Upper lobe of left lung (tissue), 6 donors: ENCODE measurements at regions not wholly inside any gene's neighbourhood (a gene's known extent, or its start where the extent isn't known, plus 50 kb on each side); places are given as distances from the start of the nearest gene placed in this dataset.

ENCODE experiments used
- ATAC-seq, 2 donors: fragments of 200-7000 bp; cut with Tn5 transposase; one replicate each; pipeline ENCODE4 v1.9.1; 2022; ENCODE audit warnings: mild to moderate bottlenecking in 2 of 2, moderate library complexity in 2 of 2; ENCODE audit not compliant: low FRiP score in 2 of 2
- DNase-seq, 2 donors: peaks; one replicate each; pipeline ENCODE4 v3.0.0-alpha.2; 2019 to 2020
- H3K27ac ChIP-seq, 4 donors: fragments of 200-600 bp; sonication (generic); one replicate each; pipeline ENCODE4 v1.5.1; 2016 to 2019
- H3K27me3 ChIP-seq, 4 donors: fragments of 200-600 bp; sonication (generic); one replicate each; pipeline ENCODE4 v1.5.1; 2017 to 2019
- H3K36me3 ChIP-seq, 4 donors: fragments of 200-600 bp; sonication (generic); one replicate each; pipeline ENCODE4 v1.5.1; 2016 to 2019
- H3K4me1 ChIP-seq, 4 donors: fragments of 200-600 bp; sonication (generic); one replicate each; pipeline ENCODE4 v1.5.1; 2018 to 2019
- H3K4me3 ChIP-seq, 4 donors: fragments of 200-600 bp; sonication (generic); one replicate each; pipeline ENCODE4 v1.5.1; 2017 to 2019; ENCODE audit warnings: mild to moderate bottlenecking in 2 of 4, moderate library complexity in 1 of 4
- H3K9me3 ChIP-seq, 4 donors: fragments of 200-600 bp; sonication (generic); one replicate each; pipeline ENCODE4 v1.5.1; 2018 to 2019
- EP300 ChIP-seq, 4 donors: sonication (generic); formaldehyde crosslinking; IDR thresholded peaks; one replicate each; pipeline ENCODE4 v1.5.1; 2017; ENCODE audit warnings: antibody characterized with exemption in 4 of 4, control low read depth in 2 of 4
- POLR2A ChIP-seq, 4 donors: fragments of 450-650 bp; IDR thresholded peaks; one replicate each; pipeline ENCODE4 v1.5.1; 2016 to 2017; ENCODE audit warnings: antibody characterized with exemption in 4 of 4, mild to moderate bottlenecking in 2 of 4
- POLR2AphosphoS5 ChIP-seq, 2 donors: sonication (generic); formaldehyde crosslinking; IDR thresholded peaks; one replicate each; pipeline ENCODE4 v1.5.1; 2017; ENCODE audit warnings: antibody characterized with exemption in 2 of 2
- WGBS, 2 donors: methylation state at CpG; one replicate each; pipeline ENCODE4 v1.1.5; 2017 to 2018; 5-methylcytosine and 5-hydroxymethylcytosine counted together
- TF ChIP-seq, protein P1 (sequence below), 6 experiments: fragments of 450-650 bp in 4 of 6; fragments of 200-600 bp in 2 of 6; sonication (generic) in 2 of 6; IDR thresholded peaks; one replicate each; pipeline ENCODE4 v1.5.1; 2016 to 2019; ENCODE audit warnings: antibody characterized with exemption in 6 of 6
- donor health status: DM: no; HTN: no; CAD: no; lungs with moderate emphysema.
- donor health status: DM: no; HTN: yes; CAD: no; lungs with severe emphysema.

DNA sequence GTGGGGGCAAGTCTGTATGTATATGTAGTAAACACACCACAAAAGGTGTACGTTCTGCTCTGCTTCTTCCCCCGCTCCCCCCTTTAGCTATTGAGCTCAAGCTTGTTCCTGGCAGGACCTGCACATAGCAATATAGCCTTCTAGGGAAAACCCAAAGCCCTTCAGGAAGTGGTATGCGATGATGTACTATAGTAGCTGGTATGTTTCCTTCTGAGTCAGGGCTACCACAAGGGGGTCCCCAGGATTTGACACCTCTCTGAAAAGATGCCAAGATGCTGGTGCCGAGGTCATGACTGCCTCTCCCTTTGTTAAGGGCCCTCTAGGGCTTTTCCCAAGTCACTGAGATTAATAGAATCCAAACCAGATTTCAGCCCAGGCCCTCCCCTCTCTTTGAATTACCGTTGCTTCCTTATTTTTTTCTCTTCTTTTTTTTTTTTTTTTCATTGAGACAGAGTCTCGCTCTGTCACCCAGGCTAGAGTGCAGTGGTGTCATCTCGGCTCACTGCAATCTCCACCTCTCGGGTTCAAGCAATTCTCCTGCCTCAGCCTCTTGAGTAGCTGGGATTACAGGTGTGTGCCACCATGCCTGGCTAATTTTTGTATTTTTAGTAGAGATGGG is 268.4 kb downstream of the ETS1 start:
- Histone ChIP-seq H3K4me1 (peaks cover 4 to 11% (median 8%) of the 10 kb centered on the region in 4 donors), H3K4me3 (no peak overlapping the region), H3K27me3 (no peaks in the 10 kb centered on the region), H3K36me3 (no peaks in the 10 kb centered on the region), H3K27ac (no peak overlapping the region), H3K9me3 (peaks cover 5 to 10% (median 8%) of the 10 kb centered on the region in 4 donors)
- ATAC-seq (no peak), DNase-seq (no peak)
- WGBS, 2 donors: 60 to 73% methylated on average over 8 of the region's 8 CpGs
- TF ChIP-seq POLR2A (IDR thresholded peaks at IDR 0.05) (no peak), EP300 (IDR thresholded peaks at IDR 0.05) (peak in 1 of 4 donors; percentile 46), POLR2AphosphoS5 (IDR thresholded peaks at IDR 0.05) (peak in 1 of 2 donors; percentile 24)
- TF ChIP-seq, protein P1, sequence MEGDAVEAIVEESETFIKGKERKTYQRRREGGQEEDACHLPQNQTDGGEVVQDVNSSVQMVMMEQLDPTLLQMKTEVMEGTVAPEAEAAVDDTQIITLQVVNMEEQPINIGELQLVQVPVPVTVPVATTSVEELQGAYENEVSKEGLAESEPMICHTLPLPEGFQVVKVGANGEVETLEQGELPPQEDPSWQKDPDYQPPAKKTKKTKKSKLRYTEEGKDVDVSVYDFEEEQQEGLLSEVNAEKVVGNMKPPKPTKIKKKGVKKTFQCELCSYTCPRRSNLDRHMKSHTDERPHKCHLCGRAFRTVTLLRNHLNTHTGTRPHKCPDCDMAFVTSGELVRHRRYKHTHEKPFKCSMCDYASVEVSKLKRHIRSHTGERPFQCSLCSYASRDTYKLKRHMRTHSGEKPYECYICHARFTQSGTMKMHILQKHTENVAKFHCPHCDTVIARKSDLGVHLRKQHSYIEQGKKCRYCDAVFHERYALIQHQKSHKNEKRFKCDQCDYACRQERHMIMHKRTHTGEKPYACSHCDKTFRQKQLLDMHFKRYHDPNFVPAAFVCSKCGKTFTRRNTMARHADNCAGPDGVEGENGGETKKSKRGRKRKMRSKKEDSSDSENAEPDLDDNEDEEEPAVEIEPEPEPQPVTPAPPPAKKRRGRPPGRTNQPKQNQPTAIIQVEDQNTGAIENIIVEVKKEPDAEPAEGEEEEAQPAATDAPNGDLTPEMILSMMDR (IDR thresholded peaks at IDR 0.05): no peak

DNA sequence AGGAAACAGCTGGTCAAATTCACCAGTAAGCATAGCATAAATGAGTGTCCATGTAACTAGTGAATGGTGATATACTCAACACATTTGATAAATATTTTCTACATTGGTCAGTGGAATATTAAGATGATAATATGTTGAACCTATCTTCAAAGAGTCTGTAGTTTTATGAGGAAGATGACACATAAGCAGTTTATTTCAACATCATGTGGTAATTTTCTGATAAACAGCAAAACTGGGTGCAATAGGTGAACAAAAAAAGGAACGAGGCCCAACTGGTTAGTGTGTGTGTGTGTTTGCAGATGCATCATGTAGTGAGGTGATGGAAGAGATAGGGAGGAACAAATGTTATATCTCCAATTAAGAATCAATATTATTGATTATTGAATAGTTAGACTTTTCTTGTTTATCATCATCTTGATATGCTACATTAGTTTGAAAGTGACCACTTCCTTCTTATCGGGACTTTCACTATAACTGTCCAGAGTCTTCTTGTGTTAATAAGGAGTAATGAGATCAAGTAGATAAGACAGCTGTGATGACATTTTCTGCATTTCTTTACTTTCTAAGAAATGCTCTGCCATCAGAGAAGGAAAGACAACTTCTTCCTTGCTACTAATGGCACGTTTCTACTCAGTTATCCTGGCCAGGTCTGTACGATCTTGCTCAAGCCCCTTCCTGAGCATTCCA is 270.7 kb downstream of the ETS1 start:
- peaks cover 5 to 10% (median 8%) of the 10 kb centered on the region in 4 donors for H3K9me3 ChIP-seq
- H3K4me3 ChIP-seq: no peak overlapping the region
- ATAC-seq (no peak), DNase-seq (no peak)
- no peaks in the 10 kb centered on the region for H3K36me3 ChIP-seq
- TF ChIP-seq EP300 (IDR thresholded peaks at IDR 0.05): no peak
- no peak for TF ChIP-seq POLR2AphosphoS5 (IDR thresholded peaks at IDR 0.05)
- H3K27ac ChIP-seq: no peak overlapping the region
- 75 to 86% methylated on average over 4 of the region's 4 CpGs for WGBS, 2 donors
- no peaks in the 10 kb centered on the region for H3K27me3 ChIP-seq
- H3K4me1 ChIP-seq: no peaks in the 10 kb centered on the region

DNA sequence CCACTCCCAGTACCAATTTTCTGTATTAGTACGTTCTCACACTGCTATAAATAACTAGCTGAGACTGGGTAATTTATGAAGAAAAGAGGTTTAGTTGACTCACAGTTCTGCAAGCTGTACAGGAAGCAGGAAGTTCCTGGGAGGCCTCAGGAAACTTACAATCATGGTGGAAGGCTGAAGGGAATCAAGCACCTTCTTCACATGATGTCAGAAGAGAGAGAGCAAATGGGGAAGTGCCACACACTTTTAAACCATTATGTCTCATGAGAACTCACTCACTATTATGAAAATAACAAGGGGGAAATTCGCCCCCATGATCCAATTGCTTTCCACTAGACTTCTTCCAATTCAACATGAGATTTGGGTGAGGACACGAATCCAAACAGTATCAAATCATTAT is 271.4 kb downstream of the ETS1 start:
- 85 to 92% methylated on average over 3 of the region's 3 CpGs for WGBS, 2 donors
- no peak overlapping the region for H3K4me3 ChIP-seq
- no peaks in the 10 kb centered on the region for H3K4me1 ChIP-seq
- H3K27ac ChIP-seq: no peak overlapping the region
- ATAC-seq: no peak
- TF ChIP-seq POLR2AphosphoS5 (IDR thresholded peaks at IDR 0.05) (no peak), EP300 (IDR thresholded peaks at IDR 0.05) (no peak), POLR2A (IDR thresholded peaks at IDR 0.05) (no peak)
- TF ChIP-seq, protein P1 (IDR thresholded peaks at IDR 0.05): no peak
- no peak for DNase-seq
- peaks cover 5 to 10% (median 8%) of the 10 kb centered on the region in 4 donors for H3K9me3 ChIP-seq
- no peaks in the 10 kb centered on the region for H3K36me3 ChIP-seq
- no peaks in the 10 kb centered on the region for H3K27me3 ChIP-seq

DNA sequence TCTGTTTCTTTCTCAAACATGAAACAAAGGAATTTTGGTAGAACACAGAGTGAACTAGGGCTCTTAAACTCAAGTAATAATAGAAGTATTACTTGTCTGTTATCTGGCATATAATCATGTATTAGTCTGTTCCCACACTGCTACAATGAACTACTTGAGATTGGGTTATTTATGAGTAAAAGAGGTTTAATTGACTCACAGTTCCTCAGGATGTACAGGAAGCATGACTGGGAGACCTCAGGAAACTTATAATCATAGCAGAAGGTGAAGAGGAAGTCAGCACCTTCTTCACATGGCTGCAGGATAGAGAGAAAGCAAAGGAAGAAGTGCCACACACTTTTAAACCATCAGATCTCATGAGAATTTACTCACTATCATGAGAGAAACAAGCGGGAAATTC is 273.4 kb downstream of the ETS1 start:
- Histone ChIP-seq H3K4me1 (no peaks in the 10 kb centered on the region), H3K4me3 (no peak overlapping the region), H3K27me3 (no peaks in the 10 kb centered on the region), H3K36me3 (no peaks in the 10 kb centered on the region), H3K9me3 (peaks cover 5 to 10% (median 8%) of the 10 kb centered on the region in 4 donors), H3K27ac (no peak overlapping the region)
- DNase-seq: no peak
- 92 to 100% methylated on average over 1 of the region's 1 CpG for WGBS, 2 donors
- ATAC-seq: no peak
- TF ChIP-seq POLR2AphosphoS5 (IDR thresholded peaks at IDR 0.05) (no peak), POLR2A (IDR thresholded peaks at IDR 0.05) (no peak), EP300 (IDR thresholded peaks at IDR 0.05) (no peak)
- TF ChIP-seq, protein P1 (IDR thresholded peaks at IDR 0.05): no peak

DNA sequence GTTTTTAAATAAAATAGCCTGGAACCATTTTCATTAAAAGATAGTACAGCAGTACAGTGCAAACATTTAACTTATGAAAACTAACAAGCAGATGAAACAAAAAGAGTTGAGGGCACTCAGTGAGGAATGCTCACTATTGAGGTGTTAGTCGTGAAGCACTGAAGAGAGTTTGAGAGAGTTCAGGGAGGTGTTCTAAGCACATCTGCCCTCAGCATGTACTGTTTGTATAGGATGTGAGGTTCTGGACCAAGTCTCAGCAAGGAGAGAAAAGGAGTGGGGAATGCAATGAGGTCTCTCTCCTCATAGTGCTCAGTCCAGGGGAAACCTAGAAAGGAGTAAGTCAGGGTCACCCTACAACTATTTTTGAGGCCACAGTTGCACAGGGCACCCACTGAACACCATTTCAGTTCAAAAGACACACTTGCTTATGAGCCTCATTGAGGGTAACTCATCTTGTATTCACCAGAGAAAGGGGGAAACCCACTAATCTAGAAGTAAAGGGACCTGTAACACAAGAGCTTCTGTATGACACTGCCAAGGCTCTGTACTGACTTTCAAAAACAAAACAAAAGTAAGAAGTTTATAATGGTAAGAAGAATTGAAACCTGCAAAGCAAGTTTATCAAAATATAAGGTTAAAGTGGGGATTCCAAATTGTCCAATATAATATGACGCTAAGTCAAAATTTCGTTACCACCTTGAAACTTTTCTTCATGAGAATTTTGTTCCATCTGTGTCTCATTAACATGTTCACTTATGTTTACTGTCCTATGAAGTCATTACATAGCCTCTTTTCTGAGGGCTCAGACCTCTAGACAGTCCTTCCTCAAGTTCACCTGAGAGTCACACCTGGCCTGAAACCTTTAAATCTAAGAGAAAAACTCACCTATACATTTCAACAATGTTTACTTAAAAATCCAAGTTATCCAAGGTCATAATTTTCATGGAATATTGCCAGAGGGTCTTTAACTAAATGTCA is 275.3 kb downstream of the ETS1 start:
- Histone ChIP-seq H3K4me3 (no peak overlapping the region), H3K27me3 (no peaks in the 10 kb centered on the region), H3K36me3 (no peaks in the 10 kb centered on the region), H3K27ac (no peak overlapping the region), H3K4me1 (no peaks in the 10 kb centered on the region), H3K9me3 (peaks cover 5 to 10% (median 8%) of the 10 kb centered on the region in 4 donors)
- WGBS, 2 donors: 54 to 59% methylated on average over 3 of the region's 3 CpGs
- TF ChIP-seq POLR2AphosphoS5 (IDR thresholded peaks at IDR 0.05): no peak
- TF ChIP-seq POLR2A (IDR thresholded peaks at IDR 0.05): no peak
- no peak for TF ChIP-seq EP300 (IDR thresholded peaks at IDR 0.05)
- TF ChIP-seq, protein P1 (IDR thresholded peaks at IDR 0.05): no peak
- ATAC-seq: no peak
- no peak for DNase-seq
